HG02798 (cell line): ENCODE measurements at regions not wholly inside any gene's neighbourhood (a gene's known extent, or its start where the extent isn't known, plus 50 kb on each side); places are given as distances from the start of the nearest gene placed in this dataset.
"Not testable (repeated sequence)": the region's sequence is repeated elsewhere in the genome, so short reads cannot be mapped to it uniquely, and the experiment has no call there.

Source experiments
- ATAC-seq: cut with Tn5 transposase; IDR thresholded peaks from one replicate; pipeline ENCODE4 v1.9.1; 2021; ENCODE audit warnings: mild to moderate bottlenecking; ENCODE audit not compliant: unreplicated experiment, poor library complexity

DNA sequence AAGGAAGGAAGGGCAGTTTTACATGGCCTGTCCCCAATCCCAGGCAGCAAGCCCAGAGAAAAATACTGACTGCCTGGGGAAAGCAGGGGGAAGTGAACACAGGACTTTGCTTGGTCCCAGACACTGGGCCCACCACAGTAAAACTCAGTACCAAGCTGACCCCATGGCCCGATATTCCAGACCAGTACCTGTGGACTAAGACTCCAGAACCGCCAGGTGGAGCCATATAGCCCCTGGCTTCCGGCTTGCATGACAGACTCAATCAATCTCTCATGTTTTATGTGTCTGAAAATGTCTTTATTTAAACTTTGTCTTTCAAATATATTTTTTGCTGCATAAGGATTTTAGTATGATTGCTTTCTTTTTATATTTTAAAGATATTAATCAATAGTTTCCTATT lies 767.9 kb upstream of the SLITRK6 start:
- no peak for ATAC-seq

DNA sequence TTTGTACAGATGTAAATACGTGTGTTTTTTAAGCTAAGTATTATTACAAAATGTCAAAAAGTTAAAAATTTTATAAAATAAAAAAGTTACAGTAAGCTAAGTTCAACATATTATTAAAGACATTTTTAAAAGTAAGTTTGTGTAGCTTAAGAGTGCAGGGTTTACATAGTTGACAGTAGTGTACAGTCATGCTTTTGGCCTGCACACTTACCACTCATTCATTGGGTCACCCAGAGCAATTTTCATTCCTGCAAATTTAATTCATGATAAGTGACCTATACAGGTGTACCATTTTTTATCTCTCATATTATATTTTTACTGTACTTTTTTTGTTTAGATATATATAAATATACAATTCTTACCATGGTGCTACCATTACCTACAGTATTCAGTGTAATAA lies 769.9 kb upstream of the SLITRK6 start:
- ATAC-seq = no peak

GRCh38 chr13:86569974-86570373 lies 770.8 kb upstream of the SLITRK6 start:
- ATAC-seq = no peak

GRCh38 chr13:86572115-86572514 lies 772.9 kb upstream of the SLITRK6 start:
- no peak for ATAC-seq

GRCh38 chr13:86579662-86580061 lies 780.4 kb upstream of the SLITRK6 start:
- no peak for ATAC-seq

- ATAC-seq = no peak
Observed at GRCh38 chr13:86581706-86582105, 782.5 kb upstream of the SLITRK6 start.

DNA sequence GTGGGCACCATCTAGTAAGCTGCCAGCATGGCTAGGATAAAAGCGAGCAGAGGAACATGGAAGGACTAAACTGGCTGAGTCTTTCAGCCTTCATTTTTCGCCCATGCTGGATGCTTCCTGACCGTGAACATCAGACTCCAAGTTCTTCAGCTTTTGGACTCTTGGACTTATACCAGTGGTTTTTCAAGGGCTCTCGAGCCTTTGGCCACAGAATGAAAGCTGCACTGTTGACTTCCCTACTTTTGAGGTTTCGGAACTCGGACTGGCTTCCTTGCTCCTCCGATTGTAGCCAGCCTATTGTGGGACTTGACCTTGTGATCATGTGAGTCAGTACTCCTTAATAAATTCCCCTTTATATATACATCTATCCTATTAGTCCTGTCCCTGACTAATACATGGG lies 785.1 kb upstream of the SLITRK6 start:
- no peak for ATAC-seq

DNA sequence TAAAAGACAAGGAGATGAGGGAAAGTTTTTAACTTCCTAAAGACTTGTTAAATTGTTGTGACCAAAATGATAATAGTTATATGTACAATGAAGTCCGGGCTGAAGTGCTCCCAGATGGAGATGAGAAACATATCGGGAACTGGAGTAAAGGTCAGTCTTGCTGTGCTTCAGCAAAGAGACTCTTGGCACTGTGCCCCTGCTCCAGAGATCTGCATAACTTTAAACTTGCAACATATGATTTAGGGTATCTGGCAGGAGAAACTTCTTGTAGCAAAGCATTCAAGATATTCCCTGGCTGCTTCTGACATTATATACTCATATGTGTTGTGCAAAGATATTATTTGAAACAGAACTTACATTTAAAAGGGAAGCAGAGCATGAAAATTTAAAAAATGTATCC lies 786.6 kb upstream of the SLITRK6 start:
- no peak for ATAC-seq

GRCh38 chr13:86591862-86592261 lies 792.6 kb upstream of the SLITRK6 start:
- ATAC-seq = no peak

- no peak for ATAC-seq
Observed at GRCh38 chr13:86601351-86601750, 802.1 kb upstream of the SLITRK6 start.

GRCh38 chr13:86606264-86606663 lies 807.0 kb upstream of the SLITRK6 start:
- ATAC-seq = no peak

- no peak for ATAC-seq
Observed at GRCh38 chr13:86608701-86609100, 809.5 kb upstream of the SLITRK6 start.

- no peak for ATAC-seq
Observed at GRCh38 chr13:86633346-86633745, 834.1 kb upstream of the SLITRK6 start.

DNA sequence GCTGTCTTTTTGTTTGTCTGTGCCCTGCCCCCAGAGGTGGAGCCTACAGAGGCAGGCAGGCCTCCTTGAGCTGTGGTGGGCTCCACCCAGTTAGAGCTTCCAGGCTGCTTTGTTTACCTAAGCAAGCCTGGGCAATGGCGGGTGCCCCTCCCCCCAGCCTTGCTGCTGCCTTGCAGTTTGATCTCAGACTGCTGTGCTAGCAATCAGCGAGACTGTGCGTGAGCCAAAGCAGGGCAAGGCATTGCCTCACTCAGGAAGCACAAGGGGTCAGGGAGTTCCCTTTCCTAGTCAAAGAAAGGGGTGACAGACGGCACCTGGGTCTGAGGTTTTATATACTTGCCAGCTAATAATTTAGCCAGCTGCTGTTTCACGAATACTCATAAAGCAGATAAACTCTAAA lies 852.0 kb upstream of the SLITRK6 start:
- ATAC-seq = not testable (repeated sequence)

- ATAC-seq = no peak
Observed at GRCh38 chr13:86653009-86653408, 853.8 kb upstream of the SLITRK6 start.

- no peak for ATAC-seq
Observed at GRCh38 chr13:86655561-86655960, 856.3 kb upstream of the SLITRK6 start.

GRCh38 chr13:86660090-86660489 lies 860.9 kb upstream of the SLITRK6 start:
- ATAC-seq = no peak

DNA sequence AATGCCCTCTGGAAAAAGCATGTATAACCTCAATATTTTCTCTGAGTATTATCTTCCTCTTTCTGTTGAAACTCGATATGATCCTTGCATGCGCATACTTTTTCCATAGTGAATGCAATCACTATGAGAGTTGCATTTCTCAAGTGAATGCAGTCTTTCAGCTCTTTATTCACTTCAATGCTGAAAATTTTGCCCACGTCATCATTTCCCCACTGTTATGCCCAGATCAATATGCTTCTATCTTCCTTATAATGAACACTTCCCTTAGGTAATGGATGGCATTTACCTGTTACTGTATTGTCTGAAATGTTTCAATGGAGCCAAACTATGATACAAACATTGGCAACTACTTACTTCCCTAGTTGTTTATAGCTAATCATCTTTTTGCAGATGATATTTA lies 866.6 kb upstream of the SLITRK6 start:
- no peak for ATAC-seq

DNA sequence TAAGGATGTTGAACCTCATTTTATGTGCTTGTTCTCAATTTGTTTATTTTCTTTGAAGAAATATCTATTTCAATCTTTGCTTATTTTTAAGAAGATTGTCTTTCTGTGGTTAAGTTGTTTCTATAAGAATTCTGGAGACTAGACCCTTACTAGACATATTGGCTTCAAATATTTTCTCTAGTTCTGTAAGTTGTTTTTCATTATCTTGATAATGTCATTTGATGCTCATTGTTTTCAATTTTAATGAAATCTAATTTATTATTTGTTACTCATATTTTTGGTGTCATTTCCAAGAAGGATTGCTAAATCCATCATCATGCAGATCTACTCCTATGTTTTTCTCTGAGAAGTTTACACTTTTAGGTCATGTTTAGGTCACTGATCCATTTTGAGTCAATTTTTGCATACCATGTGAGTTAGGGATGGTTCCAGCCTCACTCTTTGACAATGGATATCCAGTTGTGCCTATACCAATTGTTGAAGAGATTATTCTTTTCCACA lies 874.8 kb upstream of the SLITRK6 start:
- ATAC-seq = no peak

GRCh38 chr13:86681223-86681622 lies 882.0 kb upstream of the SLITRK6 start:
- no peak for ATAC-seq

DNA sequence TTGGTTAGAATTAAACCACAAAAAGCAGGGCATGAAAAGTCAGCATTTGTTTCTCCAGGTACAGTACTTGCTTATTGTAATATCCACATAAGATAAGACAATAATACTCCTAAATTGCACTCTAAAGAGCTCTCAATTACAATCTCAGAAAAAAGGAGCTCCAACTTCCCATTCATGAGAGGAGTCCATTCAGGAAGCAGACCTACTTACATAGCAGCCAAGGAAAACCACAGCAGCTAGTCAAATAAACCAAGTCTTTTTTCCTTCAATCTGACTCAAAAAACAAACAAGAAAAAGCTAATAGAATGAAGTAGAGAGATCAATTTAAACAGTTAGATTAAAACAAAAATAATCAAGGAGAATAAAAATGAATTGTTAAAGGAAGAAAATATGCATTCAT lies 885.2 kb upstream of the SLITRK6 start:
- ATAC-seq = no peak

DNA sequence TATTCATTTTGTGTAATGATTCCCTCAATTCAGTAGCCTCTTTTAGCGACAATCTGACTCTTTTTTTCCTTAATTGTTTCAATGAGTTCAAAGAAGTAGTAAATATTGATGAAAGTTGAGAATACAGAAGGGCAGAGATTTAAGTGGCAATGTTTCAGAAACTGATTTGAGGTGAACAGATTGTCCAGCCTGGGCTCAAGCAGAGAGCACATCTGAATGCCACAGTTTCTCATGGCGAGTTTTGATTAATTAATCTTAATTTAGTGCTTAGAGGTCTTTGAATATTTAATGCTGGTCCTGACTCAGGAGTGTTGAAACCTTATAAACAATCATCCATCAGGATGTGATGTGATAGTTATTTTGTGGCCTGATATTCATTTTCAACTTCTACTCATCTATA lies 890.7 kb upstream of the SLITRK6 start:
- no peak for ATAC-seq

- ATAC-seq = no peak
Observed at GRCh38 chr13:86692291-86692690, 893.1 kb upstream of the SLITRK6 start.
